ENCODE measurements at regions not wholly inside any gene's neighbourhood (a gene's known extent, or its start where the extent isn't known, plus 50 kb on each side); places are given as distances from the start of the nearest gene placed in this dataset.

DNA sequence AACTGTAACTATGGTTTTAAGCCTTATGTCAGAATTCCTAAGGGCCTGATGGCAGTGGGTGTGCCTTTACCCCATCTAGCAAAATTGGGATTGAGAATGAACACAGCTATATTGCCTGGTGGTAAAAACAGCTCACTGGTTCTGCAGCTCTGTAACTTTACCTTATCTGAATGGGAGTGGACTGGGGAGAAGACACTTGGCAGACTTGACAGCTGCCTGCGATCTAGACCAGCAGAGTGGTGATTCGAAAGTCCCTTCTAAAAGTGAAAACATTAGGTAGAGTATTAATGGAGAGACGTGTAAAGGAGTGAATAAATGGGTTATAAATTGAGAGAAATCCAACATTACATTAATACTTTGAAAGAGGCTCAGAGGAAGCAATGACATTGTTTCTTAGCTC is 289.1 kb upstream of the EDIL3 start:
- H3K9me3 Mint-ChIP-seq, result peaks cover 7% of the 10 kb centered on the region
- DNase-seq (no peak), ATAC-seq (ENCODE audit: poor library complexity) (no peak)
- intact Hi-C loops (cut with DNase I, micrococcal nuclease), result no loop called here
- POLR2A ChIA-PET, result no interaction called here
- H3K9me3 ChIP-seq (ENCODE audit: control insufficient read depth in 1 of 2, insufficient read depth in 1 of 2, low read length in 2 of 2), result peaks cover 0 to 6% of the 10 kb centered on the region in 2 experiments
- H3K27me3 Mint-ChIP-seq, result no peaks in the 10 kb centered on the region
- no peaks in the 10 kb centered on the region for H3K36me3 ChIP-seq (ENCODE audit: insufficient read depth, low read length)
- H3K4me1 ChIP-seq (ENCODE audit: insufficient read depth, low read length), result no peaks in the 10 kb centered on the region
- CTCF ChIA-PET, result no interaction called here
- H3K4me3 ChIP-seq (ENCODE audit: low read length), result no peak overlapping the region
- TF ChIP-seq, protein P1, sequence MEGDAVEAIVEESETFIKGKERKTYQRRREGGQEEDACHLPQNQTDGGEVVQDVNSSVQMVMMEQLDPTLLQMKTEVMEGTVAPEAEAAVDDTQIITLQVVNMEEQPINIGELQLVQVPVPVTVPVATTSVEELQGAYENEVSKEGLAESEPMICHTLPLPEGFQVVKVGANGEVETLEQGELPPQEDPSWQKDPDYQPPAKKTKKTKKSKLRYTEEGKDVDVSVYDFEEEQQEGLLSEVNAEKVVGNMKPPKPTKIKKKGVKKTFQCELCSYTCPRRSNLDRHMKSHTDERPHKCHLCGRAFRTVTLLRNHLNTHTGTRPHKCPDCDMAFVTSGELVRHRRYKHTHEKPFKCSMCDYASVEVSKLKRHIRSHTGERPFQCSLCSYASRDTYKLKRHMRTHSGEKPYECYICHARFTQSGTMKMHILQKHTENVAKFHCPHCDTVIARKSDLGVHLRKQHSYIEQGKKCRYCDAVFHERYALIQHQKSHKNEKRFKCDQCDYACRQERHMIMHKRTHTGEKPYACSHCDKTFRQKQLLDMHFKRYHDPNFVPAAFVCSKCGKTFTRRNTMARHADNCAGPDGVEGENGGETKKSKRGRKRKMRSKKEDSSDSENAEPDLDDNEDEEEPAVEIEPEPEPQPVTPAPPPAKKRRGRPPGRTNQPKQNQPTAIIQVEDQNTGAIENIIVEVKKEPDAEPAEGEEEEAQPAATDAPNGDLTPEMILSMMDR (IDR thresholded peaks at IDR 0.05), result no peak
- no peaks in the 10 kb centered on the region for H3K36me3 Mint-ChIP-seq (ENCODE audit: low read depth)
- no peak overlapping the region for H3K27ac Mint-ChIP-seq
- H3K4me3 Mint-ChIP-seq, result no peak overlapping the region
- H3K27me3 ChIP-seq (ENCODE audit: control insufficient read depth in 1 of 2, insufficient read depth in 2 of 2, low read length in 2 of 2), result no peaks in the 10 kb centered on the region
- no peaks in the 10 kb centered on the region for H3K4me1 Mint-ChIP-seq (ENCODE audit: low read depth)
- no peak overlapping the region for H3K27ac ChIP-seq (ENCODE audit: low read depth in 1 of 2, low read length in 2 of 2)

DNA sequence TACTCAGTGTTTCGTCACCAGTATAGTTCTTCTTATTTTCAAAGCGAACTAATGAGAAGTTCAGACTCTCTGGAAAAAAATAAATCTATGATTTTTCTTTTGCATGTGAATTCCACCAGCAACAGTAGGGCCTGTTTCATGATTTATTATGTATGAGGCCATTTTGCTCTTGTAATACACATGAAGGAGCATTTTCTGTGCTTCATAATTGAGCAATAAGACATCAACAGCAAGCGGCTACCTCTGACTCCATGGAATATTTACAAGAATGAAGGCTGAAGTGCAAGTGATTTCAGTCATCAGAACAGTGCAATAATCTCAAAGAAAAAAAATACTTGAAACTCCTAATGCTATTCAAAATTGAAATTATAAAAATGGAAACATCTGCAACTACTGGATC is 282.9 kb upstream of the EDIL3 start:
- no peaks in the 10 kb centered on the region for H3K36me3 Mint-ChIP-seq (ENCODE audit: low read depth)
- ChIA-PET POLR2A (no interaction called here), CTCF (no interaction called here)
- DNase-seq (no peak), ATAC-seq (ENCODE audit: poor library complexity) (no peak)
- H3K27me3 ChIP-seq (ENCODE audit: control insufficient read depth in 1 of 2, insufficient read depth in 2 of 2, low read length in 2 of 2), result no peaks in the 10 kb centered on the region
- H3K36me3 ChIP-seq (ENCODE audit: insufficient read depth, low read length), result no peaks in the 10 kb centered on the region
- no peaks in the 10 kb centered on the region for H3K4me1 ChIP-seq (ENCODE audit: insufficient read depth, low read length)
- no peak overlapping the region for H3K4me3 Mint-ChIP-seq
- intact Hi-C loops (cut with DNase I, micrococcal nuclease), result no loop called here
- no peaks in the 10 kb centered on the region for H3K27me3 Mint-ChIP-seq
- peaks cover 9% of the 10 kb centered on the region for H3K9me3 Mint-ChIP-seq
- peaks cover 0 to 10% of the 10 kb centered on the region in 2 experiments for H3K9me3 ChIP-seq (ENCODE audit: control insufficient read depth in 1 of 2, insufficient read depth in 1 of 2, low read length in 2 of 2)
- TF ChIP-seq, protein P1 (IDR thresholded peaks at IDR 0.05), result no peak
- no peak overlapping the region for H3K27ac Mint-ChIP-seq
- no peak overlapping the region for H3K27ac ChIP-seq (ENCODE audit: low read depth in 1 of 2, low read length in 2 of 2)
- no peaks in the 10 kb centered on the region for H3K4me1 Mint-ChIP-seq (ENCODE audit: low read depth)
- no peak overlapping the region for H3K4me3 ChIP-seq (ENCODE audit: low read length)

DNA sequence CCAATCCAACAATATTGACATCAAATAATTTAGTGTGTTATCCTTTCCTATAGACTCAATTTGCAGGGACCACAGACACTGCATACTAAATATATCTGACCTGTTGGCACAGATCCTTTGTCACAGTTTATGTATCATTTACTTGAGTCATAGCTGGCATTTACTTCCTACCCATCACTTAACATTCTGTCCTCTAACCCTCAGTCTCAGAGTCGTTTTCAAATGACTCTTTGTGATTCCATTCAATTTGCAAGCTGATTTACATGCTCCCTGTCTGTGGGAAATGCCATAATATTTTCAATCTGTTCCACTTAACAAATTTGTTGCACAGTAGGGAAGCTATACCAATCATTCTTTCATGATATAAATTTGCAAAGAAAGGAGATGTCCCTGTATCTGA is 265.7 kb upstream of the EDIL3 start:
- ATAC-seq (ENCODE audit: poor library complexity) (no peak), DNase-seq (no peak)
- H3K27ac Mint-ChIP-seq, result no peak overlapping the region
- no peaks in the 10 kb centered on the region for H3K9me3 Mint-ChIP-seq
- ChIA-PET POLR2A (no interaction called here), CTCF (no interaction called here)
- Histone ChIP-seq H3K9me3 (ENCODE audit: control insufficient read depth in 1 of 2, insufficient read depth in 1 of 2, low read length in 2 of 2) (peaks cover 0 to 13% of the 10 kb centered on the region in 2 experiments), H3K4me1 (ENCODE audit: insufficient read depth, low read length) (no peaks in the 10 kb centered on the region), H3K27ac (ENCODE audit: low read depth in 1 of 2, low read length in 2 of 2) (no peak overlapping the region), H3K27me3 (ENCODE audit: control insufficient read depth in 1 of 2, insufficient read depth in 2 of 2, low read length in 2 of 2) (no peaks in the 10 kb centered on the region), H3K36me3 (ENCODE audit: insufficient read depth, low read length) (no peaks in the 10 kb centered on the region), H3K4me3 (ENCODE audit: low read length) (no peak overlapping the region)
- H3K36me3 Mint-ChIP-seq (ENCODE audit: low read depth), result no peaks in the 10 kb centered on the region
- TF ChIP-seq, protein P1 (IDR thresholded peaks at IDR 0.05), result no peak
- H3K27me3 Mint-ChIP-seq, result no peaks in the 10 kb centered on the region
- intact Hi-C loops (cut with DNase I, micrococcal nuclease), result no loop called here
- H3K4me3 Mint-ChIP-seq, result no peak overlapping the region
- no peaks in the 10 kb centered on the region for H3K4me1 Mint-ChIP-seq (ENCODE audit: low read depth)
